ENCODE measurements at regions not wholly inside any gene's neighbourhood (a gene's known extent, or its start where the extent isn't known, plus 50 kb on each side); places are given as distances from the start of the nearest gene placed in this dataset.

GRCh38 chr14:39566795-39567194 is 134.6 kb upstream of the FBXO33 start:
- Histone ChIP-seq H2AFZ (ENCODE audit: low read length) (no peak overlapping the region), H3K4me2 (ENCODE audit: extremely low read depth, insufficient read depth, low read length) (no peak overlapping the region), H3K4me3 (replicated peaks in 1 of 4; ENCODE audit: control extremely low read depth in 1 of 4, insufficient read depth in 1 of 4, low read depth in 3 of 4, low read length in 4 of 4) (no peak overlapping the region), H3K79me2 (ENCODE audit: control insufficient read depth, insufficient read depth, low read length) (no peaks in the 10 kb centered on the region), H3K9me3 (ENCODE audit: control insufficient read depth, insufficient read depth, low read depth, low read length) (no peaks in the 10 kb centered on the region), H3K36me3 (ENCODE audit: control insufficient read depth, insufficient read depth, low read length) (no peaks in the 10 kb centered on the region), H3K27ac (ENCODE audit: insufficient read depth, low read length) (no peak overlapping the region), H4K20me1 (ENCODE audit: control insufficient read depth, extremely low read depth, insufficient read depth, low read length) (no peaks in the 10 kb centered on the region), H3K27me3 (ENCODE audit: control insufficient read depth, insufficient read depth, low read length) (no peaks in the 10 kb centered on the region), H3K4me1 (ENCODE audit: control insufficient read depth, extremely low read depth, insufficient read depth, low read length) (no peaks in the 10 kb centered on the region), H3K9ac (ENCODE audit: insufficient read depth, low read length) (no peak overlapping the region)
- no peak for TF ChIP-seq CTCF (conservative IDR thresholded peaks at IDR 0.05 in 1 of 2, IDR thresholded peaks at IDR 0.05 in 1 of 2; ENCODE audit: low read depth in 1 of 2, low read length in 2 of 2)
- TF ChIP-seq EZH2 (IDR thresholded peaks at IDR 0.05; ENCODE audit: low read length, missing control alignments), result no peak
- DNase-seq (ENCODE audit: low read depth in 2 of 2), result no peak

- DNase-seq (ENCODE audit: low read depth in 2 of 2), result no peak
These were observed 131.1 kb upstream of the FBXO33 start for GRCh38 chr14:39563361-39563760.

GRCh38 chr14:39562175-39562574 is 129.9 kb upstream of the FBXO33 start:
- Histone ChIP-seq H3K4me3 (replicated peaks in 1 of 4; ENCODE audit: control extremely low read depth in 1 of 4, insufficient read depth in 1 of 4, low read depth in 3 of 4, low read length in 4 of 4) (no peak overlapping the region), H4K20me1 (ENCODE audit: control insufficient read depth, extremely low read depth, insufficient read depth, low read length) (no peaks in the 10 kb centered on the region), H3K27me3 (ENCODE audit: control insufficient read depth, insufficient read depth, low read length) (no peaks in the 10 kb centered on the region), H3K27ac (ENCODE audit: insufficient read depth, low read length) (no peak overlapping the region), H3K4me2 (ENCODE audit: extremely low read depth, insufficient read depth, low read length) (no peak overlapping the region), H3K4me1 (ENCODE audit: control insufficient read depth, extremely low read depth, insufficient read depth, low read length) (no peaks in the 10 kb centered on the region), H3K9me3 (ENCODE audit: control insufficient read depth, insufficient read depth, low read depth, low read length) (no peaks in the 10 kb centered on the region), H3K9ac (ENCODE audit: insufficient read depth, low read length) (no peak overlapping the region), H2AFZ (ENCODE audit: low read length) (no peak overlapping the region), H3K36me3 (ENCODE audit: control insufficient read depth, insufficient read depth, low read length) (no peaks in the 10 kb centered on the region), H3K79me2 (ENCODE audit: control insufficient read depth, insufficient read depth, low read length) (no peaks in the 10 kb centered on the region)
- no peak for DNase-seq (ENCODE audit: low read depth in 2 of 2)
- TF ChIP-seq CTCF (conservative IDR thresholded peaks at IDR 0.05 in 1 of 2, IDR thresholded peaks at IDR 0.05 in 1 of 2; ENCODE audit: low read depth in 1 of 2, low read length in 2 of 2) (no peak), EZH2 (IDR thresholded peaks at IDR 0.05; ENCODE audit: low read length, missing control alignments) (no peak)

More at GRCh38 chr14:39563361-39563760, 131.1 kb upstream of the FBXO33 start:
- no peak for TF ChIP-seq CTCF (conservative IDR thresholded peaks at IDR 0.05 in 1 of 2, IDR thresholded peaks at IDR 0.05 in 1 of 2; ENCODE audit: low read depth in 1 of 2, low read length in 2 of 2)
- TF ChIP-seq EZH2 (IDR thresholded peaks at IDR 0.05; ENCODE audit: low read length, missing control alignments), result no peak
- H3K79me2 ChIP-seq (ENCODE audit: control insufficient read depth, insufficient read depth, low read length), result no peaks in the 10 kb centered on the region
- H3K4me2 ChIP-seq (ENCODE audit: extremely low read depth, insufficient read depth, low read length), result no peak overlapping the region
- H3K27ac ChIP-seq (ENCODE audit: insufficient read depth, low read length), result no peak overlapping the region
- H3K4me1 ChIP-seq (ENCODE audit: control insufficient read depth, extremely low read depth, insufficient read depth, low read length), result no peaks in the 10 kb centered on the region
- H3K27me3 ChIP-seq (ENCODE audit: control insufficient read depth, insufficient read depth, low read length), result no peaks in the 10 kb centered on the region
- H3K36me3 ChIP-seq (ENCODE audit: control insufficient read depth, insufficient read depth, low read length), result no peaks in the 10 kb centered on the region
- H2AFZ ChIP-seq (ENCODE audit: low read length), result no peak overlapping the region
- H4K20me1 ChIP-seq (ENCODE audit: control insufficient read depth, extremely low read depth, insufficient read depth, low read length), result no peaks in the 10 kb centered on the region
- H3K4me3 ChIP-seq (replicated peaks in 1 of 4; ENCODE audit: control extremely low read depth in 1 of 4, insufficient read depth in 1 of 4, low read depth in 3 of 4, low read length in 4 of 4), result no peak overlapping the region
- no peak overlapping the region for H3K9ac ChIP-seq (ENCODE audit: insufficient read depth, low read length)
- H3K9me3 ChIP-seq (ENCODE audit: control insufficient read depth, insufficient read depth, low read depth, low read length), result no peaks in the 10 kb centered on the region

All from fibroblast of lung (primary cell).